ENCODE measurements at regions not wholly inside any gene's neighbourhood (a gene's known extent, or its start where the extent isn't known, plus 50 kb on each side); places are given as distances from the start of the nearest gene placed in this dataset.

DNA sequence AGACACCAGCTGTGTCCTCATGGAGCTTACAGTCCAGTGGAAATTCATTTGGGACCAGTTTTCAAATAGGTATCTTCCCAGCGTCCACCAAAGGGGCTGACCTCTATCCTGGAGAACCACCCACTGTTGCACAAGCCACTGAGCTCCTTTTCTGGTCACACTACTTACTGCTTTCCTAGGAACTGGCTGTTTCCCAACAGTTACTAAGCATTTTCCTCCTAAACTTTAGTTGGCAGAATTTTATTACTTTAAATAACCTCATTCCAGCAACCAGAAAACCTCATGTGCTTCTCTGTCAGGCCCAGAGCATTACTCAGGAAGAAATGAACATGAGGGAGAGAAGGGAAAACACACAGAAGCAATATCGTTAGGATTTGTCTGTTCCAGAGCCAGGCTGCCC, 183.1 kb downstream of the GPAM start:
- no peak overlapping the region for H3K27ac ChIP-seq
- ATAC-seq: no peak
- intact Hi-C loops (cut with DNase I): no loop called here

DNA sequence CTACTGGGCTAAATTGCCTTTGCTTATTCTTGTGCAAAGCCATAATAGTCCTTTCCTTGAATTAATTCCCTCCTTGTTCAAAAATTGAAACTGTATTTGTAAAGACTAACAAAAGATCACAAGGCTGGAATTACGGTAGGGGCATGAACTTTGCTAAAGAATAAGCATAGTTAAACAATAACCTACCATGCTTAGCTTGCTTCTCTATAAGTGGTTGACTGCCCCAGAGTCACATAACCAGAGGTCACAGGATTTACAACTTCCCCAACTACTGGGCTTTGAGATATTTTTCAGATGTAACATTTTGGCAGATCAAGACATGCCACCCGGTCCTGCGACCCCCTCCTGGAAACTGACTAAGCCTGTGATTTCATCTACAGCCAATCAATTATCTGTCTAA, 181.4 kb downstream of the GPAM start:
- H3K9me3 ChIP-seq: no peaks in the 10 kb centered on the region
- no peaks in the 10 kb centered on the region for H3K27me3 ChIP-seq
- no peaks in the 10 kb centered on the region for H3K36me3 ChIP-seq
- no peaks in the 10 kb centered on the region for H3K4me1 ChIP-seq
- TF ChIP-seq, protein P1, sequence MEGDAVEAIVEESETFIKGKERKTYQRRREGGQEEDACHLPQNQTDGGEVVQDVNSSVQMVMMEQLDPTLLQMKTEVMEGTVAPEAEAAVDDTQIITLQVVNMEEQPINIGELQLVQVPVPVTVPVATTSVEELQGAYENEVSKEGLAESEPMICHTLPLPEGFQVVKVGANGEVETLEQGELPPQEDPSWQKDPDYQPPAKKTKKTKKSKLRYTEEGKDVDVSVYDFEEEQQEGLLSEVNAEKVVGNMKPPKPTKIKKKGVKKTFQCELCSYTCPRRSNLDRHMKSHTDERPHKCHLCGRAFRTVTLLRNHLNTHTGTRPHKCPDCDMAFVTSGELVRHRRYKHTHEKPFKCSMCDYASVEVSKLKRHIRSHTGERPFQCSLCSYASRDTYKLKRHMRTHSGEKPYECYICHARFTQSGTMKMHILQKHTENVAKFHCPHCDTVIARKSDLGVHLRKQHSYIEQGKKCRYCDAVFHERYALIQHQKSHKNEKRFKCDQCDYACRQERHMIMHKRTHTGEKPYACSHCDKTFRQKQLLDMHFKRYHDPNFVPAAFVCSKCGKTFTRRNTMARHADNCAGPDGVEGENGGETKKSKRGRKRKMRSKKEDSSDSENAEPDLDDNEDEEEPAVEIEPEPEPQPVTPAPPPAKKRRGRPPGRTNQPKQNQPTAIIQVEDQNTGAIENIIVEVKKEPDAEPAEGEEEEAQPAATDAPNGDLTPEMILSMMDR (IDR thresholded peaks at IDR 0.05): no peak
- DNase-seq: no peak
- H3K27ac ChIP-seq: no peak overlapping the region
- ATAC-seq: no peak
- no peak overlapping the region for H3K4me3 ChIP-seq
- intact Hi-C loops (cut with DNase I): no loop called here

More for the DNA sequence above, 183.1 kb downstream of the GPAM start:
- TF ChIP-seq, protein P1 (IDR thresholded peaks at IDR 0.05): no peak
- no peaks in the 10 kb centered on the region for H3K4me1 ChIP-seq
- no peak for DNase-seq
- no peak overlapping the region for H3K4me3 ChIP-seq
- no peaks in the 10 kb centered on the region for H3K27me3 ChIP-seq
- no peaks in the 10 kb centered on the region for H3K9me3 ChIP-seq
- no peaks in the 10 kb centered on the region for H3K36me3 ChIP-seq

DNA sequence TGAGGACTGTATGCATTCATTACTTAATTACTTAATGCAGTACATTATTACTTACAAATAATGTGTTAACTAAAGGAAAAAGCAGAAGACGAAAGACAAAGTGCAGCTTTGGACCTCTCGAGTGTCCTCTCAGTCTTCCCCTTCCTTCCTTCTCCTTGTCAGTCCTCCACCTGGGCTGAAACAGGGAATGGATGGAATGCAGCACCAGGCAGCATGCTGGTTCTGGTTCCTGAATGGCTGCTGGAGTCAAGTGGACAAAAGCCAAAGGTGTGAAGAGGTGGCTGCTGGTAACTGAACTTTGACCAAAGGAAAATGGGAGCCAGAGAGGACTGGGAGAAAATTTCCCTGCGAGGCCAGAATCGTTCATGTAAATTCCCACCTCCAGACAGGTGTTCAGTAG, 179.5 kb downstream of the GPAM start:
- Histone ChIP-seq H3K27ac (no peak overlapping the region), H3K27me3 (no peaks in the 10 kb centered on the region), H3K4me1 (no peaks in the 10 kb centered on the region), H3K4me3 (no peak overlapping the region), H3K9me3 (no peaks in the 10 kb centered on the region), H3K36me3 (no peaks in the 10 kb centered on the region)
- intact Hi-C loops (cut with DNase I): no loop called here
- no peak for ATAC-seq
- TF ChIP-seq, protein P1 (IDR thresholded peaks at IDR 0.05): no peak
- no peak for DNase-seq

DNA sequence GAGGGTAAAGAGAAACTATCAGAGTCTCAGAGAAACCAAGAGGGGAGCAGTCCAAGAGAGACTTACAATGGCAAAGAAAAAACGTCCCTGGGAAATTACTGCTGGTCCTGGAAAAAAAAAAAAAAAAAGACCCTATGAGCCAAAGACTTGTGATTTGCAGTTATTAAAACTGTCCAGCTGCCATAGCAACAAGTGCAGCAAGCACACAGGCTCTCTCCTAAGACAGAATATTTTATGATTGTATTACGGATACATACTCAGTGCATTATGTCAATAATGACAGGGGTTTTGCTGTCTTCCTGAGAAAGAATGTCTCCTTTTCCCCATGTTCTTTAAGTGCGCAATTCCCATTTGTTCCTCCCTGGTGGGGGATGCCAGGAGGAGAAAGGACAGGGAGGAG, 178.5 kb downstream of the GPAM start:
- intact Hi-C loops (cut with DNase I): no loop called here
- no peaks in the 10 kb centered on the region for H3K27me3 ChIP-seq
- TF ChIP-seq, protein P1 (IDR thresholded peaks at IDR 0.05): no peak
- DNase-seq: no peak
- ATAC-seq: no peak
- H3K9me3 ChIP-seq: no peaks in the 10 kb centered on the region
- H3K4me3 ChIP-seq: no peak overlapping the region
- H3K4me1 ChIP-seq: no peaks in the 10 kb centered on the region
- H3K36me3 ChIP-seq: no peaks in the 10 kb centered on the region
- H3K27ac ChIP-seq: no peak overlapping the region

DNA sequence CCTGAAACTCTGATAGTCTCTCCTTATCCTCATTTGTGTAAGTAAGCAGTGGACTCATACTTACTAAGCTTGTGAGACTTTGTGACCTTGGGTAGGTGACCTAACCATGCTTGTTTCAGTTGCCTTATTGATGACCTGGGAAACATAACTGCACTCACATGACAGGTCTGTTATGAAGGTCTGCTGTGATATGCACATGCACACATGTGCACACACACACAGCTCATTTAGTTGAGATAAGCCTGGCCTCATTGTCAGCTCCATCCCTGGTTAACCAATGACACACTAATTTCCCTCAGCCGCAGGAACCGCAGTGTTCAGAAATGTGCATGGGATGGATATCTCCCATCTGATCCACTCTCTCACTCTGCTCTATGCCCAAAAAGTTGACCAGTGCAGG, 177.2 kb downstream of the GPAM start:
- no peak for ATAC-seq
- Histone ChIP-seq H3K4me1 (no peaks in the 10 kb centered on the region), H3K4me3 (no peak overlapping the region), H3K36me3 (no peaks in the 10 kb centered on the region), H3K9me3 (no peaks in the 10 kb centered on the region), H3K27ac (no peak overlapping the region), H3K27me3 (no peaks in the 10 kb centered on the region)
- intact Hi-C loops (cut with DNase I): no loop called here
- TF ChIP-seq, protein P1 (IDR thresholded peaks at IDR 0.05): no peak
- DNase-seq: no peak
